Sigmoid colon (tissue), 4 donors: ENCODE measurements at regions not wholly inside any gene's neighbourhood (a gene's known extent, or its start where the extent isn't known, plus 50 kb on each side); places are given as distances from the start of the nearest gene placed in this dataset.

Experiments used
- POLR2A ChIP-seq, 2 donors: fragments of 450-650 bp; IDR thresholded peaks; one replicate each; pipeline ENCODE4 v1.6.1; 2016; ENCODE audit warnings: antibody characterized with exemption in 2 of 2, mild to moderate bottlenecking in 2 of 2, moderate library complexity in 2 of 2
- POLR2AphosphoS5 ChIP-seq, 4 donors: sonication (generic); formaldehyde crosslinking; IDR thresholded peaks; one replicate each; pipeline ENCODE4 v1.6.1; 2017; ENCODE audit warnings: antibody characterized with exemption in 4 of 4
- TF ChIP-seq, protein P1 (sequence below), 4 experiments: fragments of 450-650 bp in 3 of 4; fragments of 200-600 bp in 1 of 4; IDR thresholded peaks; one replicate each; pipeline ENCODE4 v1.5.1; 2016 to 2019; ENCODE audit warnings: antibody characterized with exemption in 4 of 4, mild to moderate bottlenecking in 3 of 4, moderate library complexity in 2 of 4

DNA sequence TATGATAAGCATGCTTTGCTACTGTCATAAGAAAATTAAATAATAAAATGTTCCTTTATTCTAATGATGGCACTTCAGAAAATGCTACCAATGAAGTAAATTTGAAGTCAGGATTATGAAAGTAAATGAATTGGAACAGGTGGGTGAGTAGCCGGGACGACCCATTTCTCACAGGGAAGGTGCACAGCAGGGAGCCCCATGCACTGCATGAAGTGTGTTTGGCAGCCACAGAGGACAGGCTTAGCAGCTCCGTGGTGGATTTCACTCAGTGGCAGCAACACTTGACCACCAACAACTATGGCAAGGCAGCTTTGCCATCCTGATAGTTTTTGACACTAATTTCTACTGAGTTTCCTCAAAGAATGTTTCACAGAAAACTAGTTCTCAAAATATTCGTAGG, 146.3 kb downstream of the ATL2 start:
- TF ChIP-seq, protein P1, sequence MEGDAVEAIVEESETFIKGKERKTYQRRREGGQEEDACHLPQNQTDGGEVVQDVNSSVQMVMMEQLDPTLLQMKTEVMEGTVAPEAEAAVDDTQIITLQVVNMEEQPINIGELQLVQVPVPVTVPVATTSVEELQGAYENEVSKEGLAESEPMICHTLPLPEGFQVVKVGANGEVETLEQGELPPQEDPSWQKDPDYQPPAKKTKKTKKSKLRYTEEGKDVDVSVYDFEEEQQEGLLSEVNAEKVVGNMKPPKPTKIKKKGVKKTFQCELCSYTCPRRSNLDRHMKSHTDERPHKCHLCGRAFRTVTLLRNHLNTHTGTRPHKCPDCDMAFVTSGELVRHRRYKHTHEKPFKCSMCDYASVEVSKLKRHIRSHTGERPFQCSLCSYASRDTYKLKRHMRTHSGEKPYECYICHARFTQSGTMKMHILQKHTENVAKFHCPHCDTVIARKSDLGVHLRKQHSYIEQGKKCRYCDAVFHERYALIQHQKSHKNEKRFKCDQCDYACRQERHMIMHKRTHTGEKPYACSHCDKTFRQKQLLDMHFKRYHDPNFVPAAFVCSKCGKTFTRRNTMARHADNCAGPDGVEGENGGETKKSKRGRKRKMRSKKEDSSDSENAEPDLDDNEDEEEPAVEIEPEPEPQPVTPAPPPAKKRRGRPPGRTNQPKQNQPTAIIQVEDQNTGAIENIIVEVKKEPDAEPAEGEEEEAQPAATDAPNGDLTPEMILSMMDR (IDR thresholded peaks at IDR 0.05): no peak
- no peak for TF ChIP-seq POLR2A (IDR thresholded peaks at IDR 0.05)
- no peak for TF ChIP-seq POLR2AphosphoS5 (IDR thresholded peaks at IDR 0.05)
